ENCODE measurements at regions not wholly inside any gene's neighbourhood (a gene's known extent, or its start where the extent isn't known, plus 50 kb on each side); places are given as distances from the start of the nearest gene placed in this dataset.

GRCh38 chr11:23875176-23875850 is 621.5 kb upstream of the LUZP2 start:
- TF ChIP-seq CTCF (IDR thresholded peaks at IDR 0.05) (no peak), ZFX (IDR thresholded peaks at IDR 0.05; ENCODE audit: borderline replicate concordance) (no peak)
